GM12873 (cell line): ENCODE measurements at regions not wholly inside any gene's neighbourhood (a gene's known extent, or its start where the extent isn't known, plus 50 kb on each side); places are given as distances from the start of the nearest gene placed in this dataset.

Source experiments
- CTCF ChIP-seq: IDR thresholded peaks from 2 replicates; pipeline ENCODE4 v1.5.1; 2012; ENCODE audit warnings: low read depth, mild to moderate bottlenecking, moderate library complexity, low read length, control low read depth; ENCODE audit not compliant: insufficient read depth; ENCODE audit errors: missing control alignments

GRCh38 chr6:14775528-14775927 is 470.3 kb upstream of the JARID2 start:
- TF ChIP-seq CTCF, result no peak

GRCh38 chr6:14776307-14776706 is 469.6 kb upstream of the JARID2 start:
- TF ChIP-seq CTCF, result no peak

- no peak for TF ChIP-seq CTCF
Measured at GRCh38 chr6:14781772-14782525, 463.9 kb upstream of the JARID2 start.

GRCh38 chr6:14783594-14783993 is 462.3 kb upstream of the JARID2 start:
- TF ChIP-seq CTCF, result no peak

- TF ChIP-seq CTCF, result no peak
Measured at GRCh38 chr6:14784596-14785492, 461.0 kb upstream of the JARID2 start.

- TF ChIP-seq CTCF, result no peak
Measured at GRCh38 chr6:14785493-14785790, 460.4 kb upstream of the JARID2 start.

GRCh38 chr6:14786008-14786407 is 459.9 kb upstream of the JARID2 start:
- TF ChIP-seq CTCF, result no peak
